ENCODE measurements at regions not wholly inside any gene's neighbourhood (a gene's known extent, or its start where the extent isn't known, plus 50 kb on each side); places are given as distances from the start of the nearest gene placed in this dataset.

DNA sequence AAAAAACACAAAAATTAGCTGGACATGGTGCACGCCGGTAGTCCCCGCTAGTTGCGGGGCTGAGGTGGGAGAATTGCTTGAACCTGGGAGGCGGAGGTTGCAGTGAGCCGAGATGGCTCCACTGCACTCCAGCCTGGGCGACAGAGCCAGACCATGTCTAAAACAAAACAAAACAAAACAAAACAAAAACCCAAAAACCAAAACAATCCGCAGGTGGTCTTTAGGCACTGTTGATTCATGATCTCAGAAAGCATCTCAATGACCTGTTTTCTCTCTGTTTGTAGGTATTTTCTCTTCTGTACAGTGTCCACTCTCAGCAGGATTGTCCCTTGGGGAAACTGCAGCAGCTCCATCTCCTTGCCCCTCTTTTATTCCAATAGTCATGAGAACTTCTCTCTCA lies 74.9 kb upstream of the ADGRL2 start:
- TF ChIP-seq POLR2A (IDR thresholded peaks at IDR 0.05) (no peak), CTCF (IDR thresholded peaks at IDR 0.05 in 4 of 5, conservative IDR thresholded peaks at IDR 0.05 in 1 of 5) (no peak)
